Retina (tissue), 1 donor: ENCODE measurements at regions not wholly inside any gene's neighbourhood (a gene's known extent, or its start where the extent isn't known, plus 50 kb on each side); places are given as distances from the start of the nearest gene placed in this dataset.
"Not testable (repeated sequence)": the region's sequence is repeated elsewhere in the genome, so short reads cannot be mapped to it uniquely, and the experiment has no call there.

Experiments
- DNase-seq: peaks from one replicate; pipeline ENCODE4 v3.0.0-alpha.2; 2016

DNA sequence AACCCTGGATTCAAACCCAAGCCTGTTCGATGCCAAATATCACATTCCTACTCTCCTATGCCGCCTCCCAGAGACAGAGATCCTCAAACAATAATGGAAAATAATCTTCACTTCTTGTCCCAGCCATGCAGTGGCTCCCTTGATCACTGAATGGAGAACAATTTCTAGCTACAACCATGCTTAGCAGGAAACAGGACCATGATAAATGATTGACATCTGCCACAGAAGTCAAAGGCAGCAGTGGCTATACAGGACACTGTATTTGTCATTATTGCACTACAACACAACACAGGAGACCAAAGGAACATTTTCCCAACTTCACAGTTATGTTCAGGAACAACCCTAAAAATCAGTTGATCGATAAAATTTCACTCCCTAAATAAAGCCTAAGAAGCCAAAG is 243.3 kb upstream of the SLC7A11 start:
- no peak for DNase-seq

DNA sequence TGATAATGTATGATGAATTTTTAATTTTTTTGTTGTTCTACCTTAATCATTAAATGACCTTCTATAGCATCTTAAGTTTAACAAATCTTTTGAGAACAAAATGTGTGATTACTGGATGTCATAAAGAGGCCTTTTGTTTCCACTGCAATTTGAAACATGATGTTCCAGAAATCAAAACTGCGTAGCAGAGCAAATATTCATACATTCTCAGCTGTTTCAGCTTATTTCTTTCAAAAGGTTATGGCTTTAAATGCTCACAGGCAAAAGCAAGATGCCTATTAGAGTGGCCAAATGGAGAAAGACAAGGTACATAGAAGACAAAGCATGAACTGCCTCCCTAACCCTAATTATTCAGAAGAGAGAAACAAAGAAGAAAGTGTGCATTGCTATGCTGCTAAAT is 233.0 kb upstream of the SLC7A11 start:
- no peak for DNase-seq

DNA sequence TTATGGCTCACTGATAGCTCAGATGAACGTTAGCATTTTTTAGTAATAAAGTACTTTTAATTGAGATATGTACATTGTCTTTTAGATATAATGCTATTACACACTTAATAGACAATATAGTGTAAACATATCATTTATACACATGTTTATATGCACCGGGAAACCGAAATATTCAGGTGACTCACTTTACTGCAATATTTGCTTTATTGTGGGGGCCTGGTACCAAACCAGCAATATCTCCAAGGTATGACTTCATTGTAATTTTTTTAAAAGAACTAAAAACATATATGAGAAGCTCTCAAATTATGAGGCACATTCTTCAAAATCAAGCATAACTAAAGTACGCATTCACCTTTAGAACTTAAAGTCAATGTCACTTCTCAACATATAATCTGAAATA is 231.2 kb upstream of the SLC7A11 start:
- no peak for DNase-seq

DNA sequence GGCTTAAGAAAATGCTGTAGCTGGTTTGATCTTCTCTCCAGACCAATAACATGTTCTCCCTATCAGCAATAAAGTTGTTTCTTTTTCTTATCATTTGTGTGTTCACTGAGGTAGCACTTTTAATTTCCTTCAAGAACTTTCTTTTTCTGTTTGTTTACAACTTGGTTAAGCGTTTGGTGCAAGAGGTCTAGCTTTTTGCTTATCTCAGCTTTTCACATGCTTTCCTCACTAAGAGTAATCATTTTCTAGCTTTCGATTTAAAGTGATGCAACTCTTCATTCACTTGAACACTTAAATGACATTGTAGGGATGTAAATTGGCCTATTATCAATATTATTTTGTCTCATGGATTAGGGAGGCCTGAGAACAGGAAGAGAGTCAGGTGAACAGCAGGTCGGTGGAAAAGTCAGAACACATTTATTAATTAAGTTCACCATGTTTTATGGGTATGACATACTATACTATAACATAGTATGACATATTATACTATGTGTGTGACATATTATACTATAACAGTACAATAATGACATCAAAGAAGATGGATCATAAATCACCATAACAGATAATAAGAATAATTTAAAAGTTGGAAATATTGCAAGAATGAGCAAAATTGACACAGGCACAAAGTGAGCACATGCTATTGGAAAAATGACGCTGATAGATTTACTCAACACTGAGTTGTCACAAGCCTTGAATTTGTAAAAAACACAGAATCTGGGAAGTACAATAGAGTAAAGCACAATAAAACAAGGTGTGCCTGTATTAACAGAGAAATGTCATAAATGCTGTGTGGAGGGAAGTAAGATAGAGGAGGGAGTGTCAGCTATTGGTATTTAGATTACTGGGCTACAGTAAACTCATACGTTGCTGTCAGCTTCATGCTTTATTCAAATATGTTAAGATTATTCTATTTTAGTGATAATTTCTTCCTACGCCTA is 218.6 kb upstream of the SLC7A11 start:
- DNase-seq: no peak

DNA sequence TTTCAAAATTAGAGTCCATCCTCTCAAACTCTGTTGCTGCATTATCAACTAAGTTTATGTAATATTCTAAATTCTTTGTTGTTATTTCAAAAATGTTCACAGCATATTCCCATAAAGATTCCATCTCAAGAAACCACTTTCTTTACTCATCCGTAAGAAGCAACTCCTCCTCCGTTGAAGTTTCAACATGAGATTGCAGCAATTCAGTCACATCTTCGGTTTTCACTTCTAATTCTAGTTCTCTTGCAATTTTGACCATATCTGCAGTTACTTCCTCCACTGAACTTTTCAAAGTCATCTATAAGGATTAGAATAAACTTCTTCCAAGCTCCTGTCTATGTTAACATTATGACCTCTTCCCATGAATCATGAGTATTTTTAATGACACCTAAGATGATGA is 216.6 kb upstream of the SLC7A11 start:
- DNase-seq: no peak

DNA sequence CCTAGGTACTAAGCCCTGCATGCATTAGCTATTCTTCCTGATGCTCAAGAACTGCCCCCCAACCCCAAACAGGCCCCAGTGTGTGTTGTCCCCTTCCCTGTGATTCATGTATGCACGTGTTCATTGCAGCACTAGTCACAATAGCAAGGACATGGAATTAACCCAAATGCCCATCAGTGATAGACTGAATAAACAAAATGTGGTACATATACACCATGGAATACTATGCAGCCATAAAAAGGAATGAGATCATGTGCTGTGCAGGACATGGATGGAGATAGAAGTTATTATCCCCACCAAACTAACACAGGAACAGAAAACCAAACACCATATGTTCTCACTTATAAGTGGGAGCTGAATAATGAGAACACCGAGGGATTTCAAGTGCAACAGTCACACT is 214.2 kb upstream of the SLC7A11 start:
- DNase-seq: not testable (repeated sequence)

DNA sequence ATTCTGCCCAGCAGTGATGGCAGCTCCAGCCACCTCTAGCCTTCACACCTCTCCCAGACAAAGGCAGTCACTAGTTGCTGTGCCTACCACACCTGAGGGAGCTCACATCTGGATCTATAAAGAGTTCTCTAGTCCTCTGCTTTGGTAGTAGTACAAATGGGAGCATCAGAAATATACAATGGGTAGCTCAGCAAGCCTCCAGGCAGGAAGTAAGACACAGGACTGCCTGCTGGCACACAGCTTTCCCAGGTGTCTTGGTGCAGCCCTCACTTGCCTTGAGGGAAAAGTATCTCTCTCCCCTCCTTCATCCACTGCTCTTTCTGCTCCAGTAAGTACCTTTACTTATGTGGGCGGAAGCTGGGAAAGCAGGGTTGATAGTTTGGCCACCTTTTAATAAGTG is 212.9 kb upstream of the SLC7A11 start:
- DNase-seq: no peak

DNA sequence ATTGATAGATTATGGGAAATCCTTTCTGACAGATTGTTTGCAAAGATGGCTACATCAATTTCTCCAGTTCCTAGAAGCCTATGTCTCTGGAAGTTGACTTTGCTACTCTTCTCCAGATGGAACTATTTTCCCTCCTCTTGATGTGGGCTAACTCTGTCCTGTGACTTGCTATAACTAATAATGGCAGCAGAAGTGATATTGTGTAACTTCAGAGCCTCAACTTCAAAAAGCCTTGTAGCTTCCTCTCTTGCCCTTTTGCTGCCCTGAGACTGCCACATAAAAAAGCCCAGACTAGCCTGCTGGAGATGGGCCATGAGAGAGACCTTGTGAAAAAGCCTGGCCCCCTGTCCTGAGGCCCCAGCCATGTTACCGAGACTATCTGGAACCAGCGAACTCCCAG is 210.7 kb upstream of the SLC7A11 start:
- no peak for DNase-seq

DNA sequence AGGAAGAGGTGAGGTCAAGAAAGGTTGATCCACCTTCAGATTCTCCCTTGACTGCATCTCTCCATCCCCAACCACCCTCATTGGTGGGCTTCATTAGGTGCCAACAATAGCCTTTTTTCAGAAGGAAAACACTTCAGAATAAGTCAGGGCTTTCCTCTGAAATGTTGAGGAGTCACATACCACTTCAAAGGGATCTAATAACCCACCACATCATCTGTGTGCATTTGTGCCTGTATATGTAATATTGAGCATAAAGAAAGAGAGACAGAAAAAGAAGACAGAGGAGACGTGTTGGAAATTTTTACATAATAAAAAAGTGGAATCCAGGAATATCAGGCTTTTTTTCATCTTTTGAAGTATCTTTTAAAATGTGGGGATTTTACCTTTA is 209.1 kb upstream of the SLC7A11 start:
- DNase-seq: no peak

DNA sequence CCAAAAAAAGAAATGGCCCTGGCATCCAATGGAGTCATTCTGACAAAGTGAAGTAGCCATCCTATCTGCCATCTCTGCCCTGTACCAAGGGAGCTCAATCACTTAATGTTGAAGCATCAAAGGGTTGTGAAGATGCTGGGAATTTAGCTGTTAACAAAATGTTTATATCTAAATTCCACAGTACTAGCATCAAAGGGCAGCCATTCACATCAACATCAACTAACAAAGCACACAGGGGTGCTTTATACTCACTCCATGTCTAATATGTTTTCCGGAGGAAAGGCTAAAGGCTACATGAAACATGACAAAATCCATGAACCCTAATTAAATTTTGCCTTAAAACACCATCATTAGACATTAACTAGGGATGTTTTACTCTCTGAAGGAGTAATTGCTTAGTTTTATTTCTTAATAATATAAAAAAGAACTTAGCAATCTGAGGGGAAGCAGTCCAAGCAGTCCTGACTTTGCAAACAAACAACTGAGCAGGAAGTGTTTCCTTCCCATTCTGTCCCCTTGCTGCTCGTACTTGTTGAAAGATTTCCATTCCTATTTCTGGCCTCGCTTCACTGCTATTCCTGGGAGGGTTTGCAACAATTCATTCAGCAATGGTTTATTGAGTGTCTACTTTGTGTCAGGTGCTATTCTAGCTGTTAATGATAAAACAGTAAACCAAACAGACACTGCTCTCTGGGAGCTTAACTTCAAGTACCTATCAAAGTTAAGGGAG is 208.6 kb upstream of the SLC7A11 start:
- no peak for DNase-seq

DNA sequence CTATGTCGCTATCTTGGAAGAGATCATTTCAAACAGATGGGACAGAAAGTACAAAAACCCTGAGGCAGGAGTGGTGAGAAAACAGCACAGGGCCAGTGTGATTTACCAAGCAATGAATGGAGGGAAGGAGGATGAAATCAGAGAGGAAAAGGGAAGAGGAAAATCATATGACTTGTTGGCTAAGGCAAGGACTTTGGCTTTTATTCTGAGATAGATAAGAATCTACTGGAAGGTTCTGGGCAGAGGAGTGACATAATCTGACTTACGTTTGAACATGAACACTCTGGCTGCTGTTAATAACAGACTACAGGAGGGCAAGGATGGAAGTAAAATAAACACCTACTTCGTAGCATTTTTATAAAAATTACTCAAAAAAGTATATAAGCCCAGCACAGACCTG is 207.8 kb upstream of the SLC7A11 start:
- no peak for DNase-seq

DNA sequence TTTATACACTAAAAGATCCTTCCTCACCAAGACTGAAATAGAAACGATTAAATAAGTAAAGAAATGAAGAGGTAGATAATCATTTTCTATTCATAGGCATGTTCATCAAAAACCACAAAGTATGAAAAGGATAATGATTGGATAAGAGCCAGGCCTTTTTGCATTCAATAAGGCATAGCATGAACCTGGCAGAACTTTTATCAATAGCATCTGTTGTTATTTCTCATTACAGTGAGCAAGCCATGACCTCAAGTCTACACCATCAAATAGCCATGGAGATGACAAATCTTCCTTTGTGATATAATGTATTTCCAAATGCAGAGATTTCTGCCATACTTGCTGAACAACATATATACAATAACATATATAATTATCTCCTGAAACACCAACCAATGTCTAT is 206.0 kb upstream of the SLC7A11 start:
- no peak for DNase-seq

DNA sequence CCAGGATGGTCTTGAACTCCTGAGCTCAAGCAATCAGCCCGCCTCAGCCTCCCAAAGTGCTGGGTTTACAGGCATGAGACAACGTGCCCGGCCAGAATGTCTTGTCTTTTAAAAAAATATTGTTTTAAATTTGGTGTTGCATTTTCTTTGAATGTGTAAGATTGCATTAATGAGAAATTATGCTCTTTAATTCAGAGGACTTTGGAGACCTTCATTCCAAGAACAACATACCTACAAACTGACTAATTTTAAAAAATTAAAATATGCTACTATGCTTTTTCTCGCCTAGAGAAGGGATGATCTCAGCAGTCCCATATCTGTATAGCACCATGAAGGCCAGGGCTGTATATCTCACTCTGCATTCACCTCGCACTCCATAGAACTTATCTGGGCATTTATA is 204.3 kb upstream of the SLC7A11 start:
- DNase-seq: no peak

DNA sequence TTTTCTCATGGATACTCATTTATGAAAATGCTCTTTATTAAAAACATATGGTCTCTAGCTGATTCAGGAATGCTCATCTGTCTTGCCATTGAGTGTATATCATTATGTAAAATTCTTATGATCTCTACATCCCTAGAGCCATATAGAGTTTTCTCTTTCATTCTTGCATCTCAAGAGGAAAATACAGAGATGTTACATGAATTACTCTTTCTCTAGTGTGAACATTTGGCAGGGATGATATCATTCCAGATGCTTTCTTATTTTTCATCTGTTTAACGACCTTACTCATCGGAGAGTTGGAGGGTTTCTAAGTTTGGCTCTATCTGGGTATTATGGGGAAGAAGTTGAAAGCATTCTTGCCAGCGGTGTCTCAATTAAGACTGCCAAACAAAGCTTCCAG is 202.9 kb upstream of the SLC7A11 start:
- DNase-seq: no peak

DNA sequence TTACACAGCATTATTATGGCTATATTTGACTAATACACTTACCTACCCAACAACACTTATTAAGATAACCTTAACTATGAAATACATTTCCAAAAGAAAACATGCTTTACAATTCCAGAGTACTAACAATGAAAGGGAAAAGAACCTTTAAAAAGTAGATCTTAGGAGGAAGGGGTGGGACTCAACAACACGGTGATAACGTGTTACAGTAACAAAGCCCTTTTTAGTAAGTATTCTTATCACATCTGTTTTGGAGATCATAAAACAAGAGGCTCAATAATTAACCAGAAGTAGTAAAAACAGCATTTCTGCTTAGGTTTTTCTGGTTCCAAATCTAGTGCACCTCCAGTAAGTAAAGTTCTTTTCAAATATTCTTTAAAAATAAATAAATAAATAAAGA is 202.1 kb upstream of the SLC7A11 start:
- DNase-seq: no peak

DNA sequence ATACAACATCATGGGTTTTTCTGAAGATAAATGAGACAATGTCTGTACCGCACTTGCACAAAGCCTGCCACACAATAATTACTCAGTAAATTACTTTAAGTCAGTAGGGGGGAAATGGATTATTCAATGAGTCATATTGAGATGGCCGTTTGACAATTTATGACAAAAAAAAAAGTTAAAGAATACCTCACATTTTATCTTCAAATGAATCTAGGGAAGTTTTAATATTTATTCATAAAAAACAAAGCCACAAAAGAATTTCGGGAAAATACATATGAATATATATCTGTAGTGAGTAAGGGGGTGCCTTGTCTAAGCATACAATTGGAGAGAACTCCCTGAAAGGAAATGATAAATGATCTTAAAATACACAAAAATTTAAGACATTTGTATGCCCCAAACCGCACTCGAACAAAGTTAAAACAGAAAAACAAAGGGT is 197.0 kb upstream of the SLC7A11 start:
- no peak for DNase-seq

DNA sequence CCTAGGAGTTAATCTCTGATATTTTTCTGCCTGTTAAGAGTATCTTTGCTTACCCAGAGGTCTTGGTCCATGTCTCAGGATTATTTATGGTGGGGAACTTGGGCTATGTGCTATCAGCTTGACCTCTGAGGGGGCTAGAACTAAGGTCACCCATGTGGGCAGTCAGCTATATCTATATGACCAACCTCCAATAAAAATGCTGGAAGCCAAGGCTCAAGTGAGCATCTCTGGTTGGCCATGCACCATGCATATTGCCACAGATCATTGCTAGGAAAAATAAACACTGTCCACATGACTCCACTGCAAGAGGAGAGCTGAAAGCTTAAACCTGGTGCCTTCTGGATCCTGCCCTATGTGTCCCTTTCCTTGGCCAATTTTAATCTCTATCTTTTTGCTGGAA is 196.5 kb upstream of the SLC7A11 start:
- DNase-seq: no peak

DNA sequence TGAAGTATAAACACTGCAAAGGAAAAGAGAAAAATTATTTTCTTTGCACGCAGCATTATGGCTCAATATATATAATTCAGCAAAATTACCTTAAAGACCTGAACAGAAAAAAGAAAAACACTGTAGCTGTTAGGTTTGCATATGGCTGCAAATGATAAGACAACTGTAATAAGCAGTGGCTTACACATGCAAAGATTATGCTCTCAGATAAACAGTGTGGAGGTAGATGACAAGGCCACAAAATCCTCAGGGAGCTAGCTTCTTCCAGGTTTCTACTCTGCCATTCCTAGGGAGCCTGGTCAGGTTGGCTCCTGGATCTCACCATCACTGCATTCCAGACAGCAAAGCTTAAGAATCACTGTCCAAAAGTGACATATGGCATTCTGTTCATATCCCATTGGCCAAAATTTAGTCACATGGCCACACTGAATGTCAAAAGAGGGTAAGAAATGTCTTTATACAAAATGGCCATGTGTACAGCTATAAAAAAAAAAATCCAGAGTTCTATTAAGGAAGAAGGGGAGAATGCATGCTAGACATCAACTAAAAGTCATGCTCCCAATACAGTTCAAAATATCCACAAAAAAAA is 195.2 kb upstream of the SLC7A11 start:
- no peak for DNase-seq

DNA sequence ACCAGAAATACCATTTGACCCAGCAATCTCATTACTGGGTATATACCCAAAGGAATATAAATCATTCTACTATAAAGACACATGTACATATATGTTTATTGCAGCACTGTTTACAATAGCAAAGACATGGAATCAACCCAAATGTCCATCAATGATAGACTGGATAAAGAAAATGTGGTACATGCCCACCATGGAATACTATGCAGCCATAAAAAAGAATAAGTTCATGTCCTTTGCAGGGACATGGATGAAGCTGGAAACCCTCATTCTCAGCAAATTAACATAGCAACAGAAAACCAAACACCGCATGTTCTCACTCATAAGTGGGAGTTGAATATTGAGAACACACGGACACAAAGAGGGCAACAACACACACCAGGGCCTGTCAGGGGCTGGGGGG is 193.6 kb upstream of the SLC7A11 start:
- not testable (repeated sequence) for DNase-seq

DNA sequence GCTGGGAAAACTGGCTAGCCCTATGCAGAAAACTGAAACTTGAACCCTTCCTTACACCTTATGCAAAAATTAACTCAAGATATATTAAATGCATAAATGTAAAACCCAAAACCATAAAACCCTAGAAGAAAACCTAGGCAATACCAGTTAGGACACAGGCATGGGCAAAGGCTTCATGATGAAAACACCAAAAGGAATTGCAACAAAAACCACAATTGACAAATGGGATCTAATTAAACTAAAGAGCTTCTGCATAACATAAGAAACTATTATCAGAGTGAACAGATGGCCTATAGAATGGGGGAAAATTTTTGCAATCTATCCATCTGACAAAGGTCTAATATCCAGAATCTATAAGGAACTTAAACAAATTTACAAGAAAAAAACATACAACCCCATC is 192.9 kb upstream of the SLC7A11 start:
- not testable (repeated sequence) for DNase-seq

DNA sequence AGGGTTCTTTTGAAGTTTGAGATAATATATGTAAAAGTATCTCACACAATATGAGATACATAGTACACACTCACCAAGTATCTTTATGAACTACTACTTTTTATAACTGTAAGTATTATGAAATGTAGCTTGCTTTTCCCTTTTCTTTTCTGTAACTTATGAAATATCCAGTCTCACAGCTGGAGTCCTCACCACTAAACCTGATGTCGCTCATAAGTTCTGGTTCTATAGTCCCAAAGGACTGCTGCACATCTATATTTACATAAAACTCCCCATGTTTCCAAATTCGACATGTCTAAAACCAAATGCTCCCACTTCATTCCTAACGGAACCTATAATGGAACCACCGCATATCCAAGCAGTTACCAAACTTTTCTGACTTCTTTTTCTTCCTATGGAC is 186.5 kb upstream of the SLC7A11 start:
- DNase-seq: no peak

DNA sequence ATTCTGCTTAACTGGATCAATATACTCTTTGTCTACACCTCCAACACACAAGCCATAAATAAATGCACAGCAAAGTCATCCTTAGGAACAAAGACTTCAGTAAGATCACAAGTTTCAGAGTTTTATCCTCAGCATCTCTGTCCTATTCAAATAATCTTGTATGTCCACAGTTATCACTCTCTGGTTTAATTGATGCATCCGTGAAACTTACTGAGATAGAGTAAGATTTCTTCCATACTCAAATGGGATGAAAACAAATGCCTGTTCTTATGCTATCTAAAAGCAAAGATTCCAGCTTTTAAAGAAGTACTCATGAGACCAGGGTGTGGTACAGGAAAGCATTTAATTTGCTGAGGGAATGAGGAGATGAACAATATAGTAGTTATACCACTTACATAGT is 184.6 kb upstream of the SLC7A11 start:
- DNase-seq: no peak

DNA sequence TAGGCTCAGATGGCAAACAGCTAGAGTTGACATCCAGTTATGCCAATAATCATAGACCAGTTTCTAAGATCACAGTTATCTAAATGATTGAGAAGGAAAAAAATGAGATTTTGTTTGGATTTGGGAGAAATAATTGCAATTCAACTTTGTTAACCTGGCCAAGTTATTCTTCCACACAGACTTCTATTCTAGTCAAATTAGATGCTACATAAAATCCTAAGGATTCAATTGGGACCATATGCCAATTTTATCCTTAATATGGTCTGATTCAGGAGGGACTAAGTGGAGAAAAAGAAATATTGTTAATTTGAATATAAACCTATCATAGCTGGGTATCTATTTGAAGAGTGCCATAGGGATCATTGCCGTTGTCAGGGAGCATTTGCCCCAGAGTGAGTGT is 178.3 kb upstream of the SLC7A11 start:
- DNase-seq: no peak

DNA sequence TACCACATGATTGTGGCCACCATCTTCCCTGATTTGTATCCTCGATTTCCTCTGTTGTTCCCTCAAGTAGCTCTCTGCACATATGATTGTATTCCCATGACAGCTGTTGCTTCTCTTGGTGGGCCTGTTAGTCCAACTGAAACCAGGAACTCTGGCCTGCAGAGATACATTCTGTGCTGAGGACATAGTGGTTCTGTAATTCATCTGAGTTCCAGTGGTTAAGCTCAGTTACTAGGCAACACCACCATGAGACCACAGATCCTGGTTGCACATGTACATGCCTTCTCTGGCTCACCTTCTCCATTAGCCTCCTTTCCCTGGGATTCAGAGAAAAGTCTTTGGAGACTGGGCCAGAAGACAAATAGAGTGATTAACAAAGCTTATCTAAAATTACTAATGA is 172.1 kb upstream of the SLC7A11 start:
- DNase-seq: no peak
